Smooth muscle cell (in vitro differentiated cells): ENCODE measurements at regions not wholly inside any gene's neighbourhood (a gene's known extent, or its start where the extent isn't known, plus 50 kb on each side); places are given as distances from the start of the nearest gene placed in this dataset.

ENCODE experiments used
- DNase-seq: peaks from one replicate; lab custom pipeline; 2025; ENCODE audit not compliant: unreplicated experiment; lab: John Stamatoyannopoulos, UW
- H2AFZ ChIP-seq: fragments of 200-600 bp; sonication (generic); 2 replicates; pipeline ENCODE4 v1.6.0; 2016; ENCODE audit warnings: antibody characterized with exemption, low read depth, mild to moderate bottlenecking
- H3F3A ChIP-seq: fragments of 200-600 bp; sonication (generic); 2 replicates; pipeline ENCODE4 v1.6.0; 2017; ENCODE audit warnings: antibody characterized with exemption, low read depth
- H3K27ac ChIP-seq: fragments of 200-600 bp; sonication (generic); 2 replicates; pipeline ENCODE4 v1.5.1; 2016; ENCODE audit warnings: low read depth, mild to moderate bottlenecking
- H3K27me3 ChIP-seq: fragments of 200-600 bp; sonication (generic); 2 replicates; pipeline ENCODE4 v1.6.1; 2016; ENCODE audit warnings: low read depth, mild to moderate bottlenecking
- H3K36me3 ChIP-seq: fragments of 200-600 bp; sonication (generic); 2 replicates; pipeline ENCODE4 v1.5.1; 2016; ENCODE audit warnings: low read depth
- H3K4me1 ChIP-seq: fragments of 200-600 bp; sonication (generic); 2 replicates; pipeline ENCODE4 v1.5.1; 2016; ENCODE audit warnings: low read depth
- H3K4me2 ChIP-seq: fragments of 200-600 bp; sonication (generic); 2 replicates; pipeline ENCODE4 v1.6.0; 2016; ENCODE audit warnings: mild to moderate bottlenecking
- H3K4me3 ChIP-seq: fragments of 200-600 bp; sonication (generic); 2 replicates; pipeline ENCODE4 v1.5.1; 2016; ENCODE audit warnings: mild to moderate bottlenecking
- H3K79me2 ChIP-seq: fragments of 200-600 bp; sonication (generic); 2 replicates; pipeline ENCODE4 v1.6.0; 2016; ENCODE audit warnings: low read depth, mild to moderate bottlenecking
- H3K9ac ChIP-seq: fragments of 200-600 bp; sonication (generic); 2 replicates; pipeline ENCODE4 v1.6.0; 2016; ENCODE audit warnings: low read depth
- H3K9me3 ChIP-seq: fragments of 200-600 bp; sonication (generic); replicated peaks from 2 replicates; pipeline ENCODE4 v1.5.1; 2016; ENCODE audit warnings: low read depth
- H4K20me1 ChIP-seq: fragments of 200-600 bp; sonication (generic); 2 replicates; pipeline ENCODE4 v1.6.0; 2016; ENCODE audit warnings: low read depth
- CTCF ChIP-seq: fragments of 200-600 bp; sonication (generic); IDR thresholded peaks from 2 replicates; pipeline ENCODE4 v1.5.1; 2017; ENCODE audit warnings: borderline replicate concordance, mild to moderate bottlenecking, antibody characterized with exemption; ENCODE audit not compliant: insufficient read depth, poor library complexity, severe bottlenecking
- WGBS: methylation state at CpG from one replicate; pipeline ENCODE4 v1.1.7; 2016; ENCODE audit warnings: low lambda C conversion rate; 5-methylcytosine and 5-hydroxymethylcytosine counted together

DNA sequence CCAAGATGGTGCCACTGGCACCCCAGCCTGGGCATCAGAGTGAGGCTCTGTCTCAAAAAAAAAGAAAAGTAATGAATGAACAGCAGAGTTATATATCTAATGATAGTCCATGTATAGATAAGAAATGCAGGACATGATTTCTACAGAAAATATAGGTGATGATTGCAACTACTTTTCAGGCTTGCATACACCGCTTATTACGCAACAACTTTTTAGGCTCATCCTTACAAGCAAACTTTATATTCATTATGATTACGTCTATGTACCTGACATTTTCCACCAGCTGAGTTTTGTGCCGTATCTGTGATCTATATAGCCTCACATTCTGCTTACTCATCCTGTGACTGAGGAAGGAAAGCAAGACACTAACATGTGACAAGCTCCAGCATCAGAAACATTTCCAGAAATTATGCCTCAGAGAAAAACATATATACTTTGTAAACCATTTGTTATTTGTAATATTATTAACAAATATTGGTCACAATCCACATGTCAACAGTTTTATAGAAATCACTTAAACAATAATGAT, 906.3 kb downstream of the ZPLD1 start:
- no peak overlapping the region for H2AFZ ChIP-seq
- no peaks in the 10 kb centered on the region for H3K9me3 ChIP-seq
- WGBS = 85% methylated on average over 4 of the region's 4 CpGs
- H3K9ac ChIP-seq = no peak overlapping the region
- H3K79me2 ChIP-seq = no peaks in the 10 kb centered on the region
- DNase-seq = no peak
- no peak for TF ChIP-seq CTCF
- no peaks in the 10 kb centered on the region for H3K4me1 ChIP-seq
- H3K27ac ChIP-seq = no peak overlapping the region
- no peaks in the 10 kb centered on the region for H4K20me1 ChIP-seq
- H3K36me3 ChIP-seq = no peaks in the 10 kb centered on the region
- H3K4me2 ChIP-seq = no peak overlapping the region
- H3F3A ChIP-seq = no peaks in the 10 kb centered on the region
- H3K27me3 ChIP-seq = no peaks in the 10 kb centered on the region
- no peak overlapping the region for H3K4me3 ChIP-seq

- WGBS = 79% methylated on average over 4 of the region's 4 CpGs
- no peaks in the 10 kb centered on the region for H3K27me3 ChIP-seq
- H3K79me2 ChIP-seq = no peaks in the 10 kb centered on the region
- no peak for DNase-seq
- H3K27ac ChIP-seq = no peak overlapping the region
- no peak overlapping the region for H3K4me2 ChIP-seq
- H3K36me3 ChIP-seq = no peaks in the 10 kb centered on the region
- no peak for TF ChIP-seq CTCF
- no peaks in the 10 kb centered on the region for H3K9me3 ChIP-seq
- no peaks in the 10 kb centered on the region for H3K4me1 ChIP-seq
- H3K9ac ChIP-seq = no peak overlapping the region
- H3F3A ChIP-seq = no peaks in the 10 kb centered on the region
- H3K4me3 ChIP-seq = no peak overlapping the region
- H4K20me1 ChIP-seq = no peaks in the 10 kb centered on the region
- H2AFZ ChIP-seq = peak overlapping the region; percentile 20
Measured at GRCh38 chr3:103342205-103342731, 907.5 kb downstream of the ZPLD1 start.

- 90% methylated on average over 4 of the region's 4 CpGs for WGBS
- Histone ChIP-seq H4K20me1 (no peaks in the 10 kb centered on the region), H3K27ac (no peak overlapping the region), H3K27me3 (no peaks in the 10 kb centered on the region), H3K4me3 (no peak overlapping the region), H3K9me3 (no peaks in the 10 kb centered on the region), H3K4me1 (no peaks in the 10 kb centered on the region), H3K4me2 (no peak overlapping the region), H2AFZ (no peak overlapping the region), H3K79me2 (no peaks in the 10 kb centered on the region), H3K9ac (no peak overlapping the region), H3K36me3 (no peaks in the 10 kb centered on the region), H3F3A (no peaks in the 10 kb centered on the region)
- TF ChIP-seq CTCF = no peak
- DNase-seq = no peak
Measured at GRCh38 chr3:103349760-103350159, 914.9 kb downstream of the ZPLD1 start.

- 58% methylated on average over 1 of the region's 1 CpG for WGBS
- no peak for DNase-seq
- H4K20me1 ChIP-seq = no peaks in the 10 kb centered on the region
- no peak for TF ChIP-seq CTCF
- no peaks in the 10 kb centered on the region for H3K4me1 ChIP-seq
- no peaks in the 10 kb centered on the region for H3K79me2 ChIP-seq
- H2AFZ ChIP-seq = no peak overlapping the region
- H3K4me3 ChIP-seq = no peak overlapping the region
- H3F3A ChIP-seq = no peaks in the 10 kb centered on the region
- H3K9ac ChIP-seq = no peak overlapping the region
- no peaks in the 10 kb centered on the region for H3K36me3 ChIP-seq
- no peaks in the 10 kb centered on the region for H3K9me3 ChIP-seq
- H3K27ac ChIP-seq = no peak overlapping the region
- H3K4me2 ChIP-seq = no peak overlapping the region
- H3K27me3 ChIP-seq = no peaks in the 10 kb centered on the region
Measured at GRCh38 chr3:103365467-103365866, 930.7 kb downstream of the ZPLD1 start.
